NCI-H1105 treated with DMSO at 0.1 percent for 48 hours (cell line): ENCODE measurements at regions not wholly inside any gene's neighbourhood (a gene's known extent, or its start where the extent isn't known, plus 50 kb on each side); places are given as distances from the start of the nearest gene placed in this dataset.
A peak's percentile ranks its signal among the peaks of the same experiment; 100 is the strongest.
"Not testable (repeated sequence)": the region's sequence is repeated elsewhere in the genome, so short reads cannot be mapped to it uniquely, and the experiment has no call there.

Experiments used
- DNase-seq: peaks from one replicate; lab custom pipeline; 2025; lab: John Stamatoyannopoulos, UW

DNA sequence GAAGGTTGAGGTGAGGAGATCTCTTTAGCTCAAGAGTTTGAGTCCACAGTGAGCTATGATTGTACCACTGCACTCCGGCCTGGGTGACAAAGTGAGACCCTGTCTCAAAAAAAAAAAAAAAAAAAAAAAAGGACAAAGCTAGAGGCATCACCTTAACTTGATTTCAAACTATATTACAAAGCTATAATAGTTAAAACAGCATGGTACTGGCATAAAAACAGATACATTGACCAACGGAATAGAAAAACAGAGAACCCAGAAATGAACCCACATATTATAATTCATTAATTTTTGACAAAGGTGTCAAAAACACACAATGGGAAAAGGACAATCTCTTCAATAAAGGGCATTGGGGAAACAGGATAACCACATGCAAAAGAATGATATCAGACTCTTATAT lies 50.8 kb upstream of the MBOAT1 start:
- DNase-seq, result no peak

DNA sequence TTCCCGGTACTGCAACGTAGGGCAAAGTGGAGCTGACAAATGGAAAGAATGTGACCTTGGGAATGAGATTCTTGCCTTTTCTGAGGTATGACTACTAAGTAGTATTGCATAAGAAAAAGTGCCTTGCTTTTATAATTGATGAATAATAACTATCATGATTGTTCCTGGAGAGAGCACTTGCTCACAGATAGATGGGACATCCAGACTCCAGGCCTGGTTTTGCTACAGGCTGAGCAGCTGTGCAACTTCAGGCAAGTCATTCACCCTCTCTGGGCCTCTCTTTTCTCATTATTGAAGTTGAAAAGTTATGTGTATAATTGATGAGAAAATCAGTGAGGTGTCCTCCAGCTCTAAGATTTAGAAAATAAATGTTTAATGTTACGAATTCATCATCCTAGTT lies 53.6 kb upstream of the MBOAT1 start:
- no peak for DNase-seq

DNA sequence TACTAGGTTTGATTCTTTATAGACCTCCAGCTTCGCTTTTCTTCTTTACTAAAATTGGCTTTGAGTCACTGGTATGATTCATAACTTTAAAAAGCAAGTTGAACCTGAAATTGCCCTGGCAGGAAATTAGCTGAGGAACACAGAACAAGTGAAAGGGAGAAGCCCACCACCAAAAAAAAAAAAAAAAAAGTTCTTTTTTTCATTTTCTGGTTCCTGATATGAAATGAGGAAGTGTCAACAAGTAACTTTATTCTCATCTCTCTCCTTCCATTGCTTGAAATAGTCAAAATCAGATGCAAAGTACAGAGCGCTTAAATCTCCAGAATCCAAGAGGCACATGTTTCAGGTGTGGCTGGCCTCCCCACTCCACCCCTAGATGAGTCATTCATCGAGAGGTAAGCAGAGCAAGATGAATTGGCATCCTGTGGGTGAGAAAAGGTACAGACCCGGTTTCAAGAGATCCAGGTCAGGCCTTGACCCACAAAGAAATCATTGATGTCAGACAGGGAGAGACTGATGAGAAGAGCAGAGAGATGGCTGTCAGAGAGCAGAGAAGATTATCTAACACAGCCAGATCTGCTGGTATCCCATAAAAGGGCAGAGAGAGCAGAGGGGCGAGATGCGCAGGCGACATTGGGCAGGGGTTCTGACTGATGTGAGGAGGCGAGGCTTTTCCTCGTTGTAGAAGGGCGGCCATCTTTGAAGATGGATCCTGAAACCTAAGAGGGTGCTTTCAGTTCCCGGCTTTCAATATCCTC lies 54.8 kb upstream of the MBOAT1 start:
- DNase-seq, result no peak

DNA sequence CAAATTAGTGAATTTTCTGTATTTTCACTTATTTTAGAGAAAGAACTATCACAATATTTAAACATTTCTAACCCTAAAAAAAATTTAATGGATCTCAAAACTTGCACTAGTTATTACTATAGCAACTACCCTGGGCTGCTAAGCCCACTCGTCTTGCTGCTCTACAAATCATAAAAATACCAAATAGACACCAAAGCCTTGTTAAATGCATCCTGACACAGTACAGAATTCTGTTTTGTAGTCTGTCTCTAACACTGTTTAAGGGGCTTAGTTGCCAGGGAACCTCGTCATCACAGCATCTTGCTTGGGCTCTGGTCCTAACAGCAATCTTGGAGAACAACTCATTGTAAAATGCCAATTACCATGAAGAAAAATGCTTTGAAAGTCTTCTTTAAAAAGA lies 56.9 kb upstream of the MBOAT1 start:
- no peak for DNase-seq

DNA sequence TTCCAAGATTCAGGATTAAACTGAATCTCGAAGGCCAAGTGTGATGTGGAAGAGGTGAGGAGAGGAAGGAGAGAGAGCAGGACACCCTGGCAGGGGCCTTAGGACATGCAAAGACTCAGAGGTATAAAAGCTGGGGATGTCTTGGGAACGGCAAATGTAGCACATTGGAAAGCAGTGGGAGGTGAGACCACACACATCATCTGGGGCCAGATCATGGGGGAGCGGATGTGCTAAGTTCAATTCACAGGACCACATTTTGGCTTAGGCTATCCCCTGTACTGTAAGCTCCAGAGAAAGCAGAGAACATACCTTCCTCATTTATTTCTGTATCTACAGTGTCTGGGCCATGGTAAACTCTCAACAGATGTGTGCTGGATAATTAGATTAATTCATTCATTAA lies 59.5 kb upstream of the MBOAT1 start:
- no peak for DNase-seq

DNA sequence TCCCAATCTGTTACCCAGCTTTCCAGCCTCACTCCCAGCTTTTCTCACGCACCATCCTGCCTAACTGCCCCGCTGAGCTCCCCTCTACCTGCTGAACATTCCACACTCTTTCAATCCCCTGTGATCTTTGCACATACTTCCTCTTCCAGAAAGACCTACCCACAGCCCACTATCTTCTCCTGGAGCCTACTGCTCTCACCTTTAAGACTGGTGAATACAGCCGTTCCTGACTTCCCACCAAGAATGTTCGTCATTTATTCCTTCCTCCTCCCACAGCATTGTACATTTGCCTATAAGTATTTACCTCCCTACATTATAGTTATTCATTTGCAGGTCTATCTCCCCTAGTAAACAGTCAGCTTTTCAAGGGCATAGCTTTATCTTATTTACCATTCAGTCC lies 61.9 kb upstream of the MBOAT1 start:
- no peak for DNase-seq

DNA sequence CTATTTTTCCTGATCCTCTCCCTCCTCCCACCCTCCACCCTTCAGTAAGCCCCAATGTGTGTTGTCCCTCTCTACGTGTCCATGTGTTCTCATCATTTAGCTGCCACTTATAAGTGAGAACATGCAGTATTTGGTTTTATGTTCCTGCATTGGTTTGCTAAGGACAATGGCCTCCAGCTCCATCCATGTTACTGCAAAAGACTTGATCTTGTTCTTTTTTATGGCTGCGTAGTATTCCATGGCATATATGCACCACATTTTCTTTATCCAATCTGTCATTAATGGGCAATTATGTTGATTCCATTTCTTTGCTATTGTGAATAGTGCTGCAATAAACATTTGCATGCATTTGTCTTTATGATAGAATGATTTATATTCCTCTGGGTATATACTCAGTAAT lies 63.6 kb upstream of the MBOAT1 start:
- DNase-seq, result not testable (repeated sequence)

DNA sequence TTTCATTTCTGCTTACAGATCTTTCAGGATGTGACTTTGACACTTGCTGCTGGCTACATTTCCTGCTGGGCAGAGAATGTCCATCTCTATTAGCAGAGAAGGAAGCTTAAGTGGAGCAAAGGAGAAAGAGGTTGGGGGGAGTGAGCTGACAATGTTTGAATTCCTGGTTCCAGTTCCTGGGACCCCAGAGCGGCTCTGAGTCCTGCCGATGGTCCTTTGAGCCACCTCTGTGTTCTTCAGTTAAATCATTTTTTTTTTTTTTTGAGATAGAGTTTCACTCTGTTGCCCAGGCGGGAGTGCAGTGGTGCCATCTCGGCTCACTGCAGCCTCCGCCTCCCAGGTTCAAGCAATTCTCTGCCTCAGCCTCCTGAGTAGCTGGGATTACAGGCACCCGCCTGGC lies 65.5 kb upstream of the MBOAT1 start:
- DNase-seq, result not testable (repeated sequence)

DNA sequence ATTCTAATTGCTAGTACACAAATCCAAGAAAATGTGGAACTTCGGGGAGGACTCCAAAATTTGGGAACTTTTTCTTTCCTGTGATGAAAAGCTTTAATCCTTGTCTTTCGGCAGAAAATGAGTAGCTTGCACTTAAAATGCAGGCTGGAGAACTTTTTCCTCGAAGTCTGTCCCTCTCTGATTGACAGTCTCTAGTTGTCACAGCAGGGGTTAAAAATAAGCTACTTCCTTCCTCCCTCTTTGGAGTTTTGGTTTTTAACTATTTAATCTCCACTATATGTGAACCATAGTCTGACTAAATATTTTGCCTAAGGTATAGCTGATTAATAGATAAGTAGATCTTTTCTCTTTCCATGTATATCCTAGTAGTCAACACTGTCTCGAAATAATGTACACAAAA lies 66.8 kb upstream of the MBOAT1 start:
- DNase-seq, result no peak

DNA sequence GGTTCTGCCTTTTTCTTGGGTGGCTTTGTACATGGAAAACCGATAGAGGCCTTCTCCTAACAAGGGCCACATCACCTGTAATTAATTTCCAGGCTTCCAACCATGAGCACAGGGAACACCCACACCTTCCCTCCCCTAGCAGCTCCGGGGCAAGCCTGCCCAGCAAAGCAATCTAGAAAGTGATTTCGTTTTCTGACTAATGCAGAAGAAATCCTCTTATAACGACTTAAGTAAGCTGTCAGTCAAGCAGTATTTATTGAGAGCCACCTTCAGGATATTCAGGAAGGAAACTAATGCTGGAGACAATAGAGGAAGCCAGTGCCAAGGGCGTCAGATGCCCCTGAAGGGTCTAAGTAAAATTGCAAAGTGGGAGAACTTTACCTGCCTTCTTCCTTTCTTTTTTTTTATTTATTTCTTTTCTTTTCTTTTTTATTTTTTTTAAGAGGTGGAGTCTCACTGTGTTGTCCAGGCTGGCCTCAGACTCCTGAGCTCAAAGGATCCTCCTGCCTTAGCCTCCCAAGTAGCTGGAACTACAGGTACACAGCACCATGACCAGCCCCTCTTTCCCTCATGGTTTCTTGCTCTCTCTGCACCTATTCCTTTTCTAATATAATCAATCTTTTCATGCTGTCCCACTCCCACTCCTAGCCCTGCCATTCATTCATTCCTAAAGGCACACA lies 67.5 kb upstream of the MBOAT1 start:
- DNase-seq, result no peak

DNA sequence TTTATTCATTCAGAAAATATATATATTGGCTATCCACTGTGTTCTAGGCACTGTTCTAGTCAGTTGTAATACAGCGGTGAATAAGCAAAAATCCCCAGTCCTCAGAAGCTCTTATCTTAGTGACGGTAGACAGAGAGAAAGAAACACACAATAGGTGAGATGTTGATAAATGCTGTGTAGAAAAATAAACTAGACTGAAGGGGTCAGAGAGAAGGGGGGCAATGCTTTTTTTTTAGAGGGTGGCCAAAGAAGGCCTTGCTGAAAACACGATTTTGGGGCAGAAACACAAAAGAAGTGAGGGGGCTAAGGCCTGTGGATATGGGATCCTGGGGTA lies 68.0 kb upstream of the MBOAT1 start:
- no peak for DNase-seq

DNA sequence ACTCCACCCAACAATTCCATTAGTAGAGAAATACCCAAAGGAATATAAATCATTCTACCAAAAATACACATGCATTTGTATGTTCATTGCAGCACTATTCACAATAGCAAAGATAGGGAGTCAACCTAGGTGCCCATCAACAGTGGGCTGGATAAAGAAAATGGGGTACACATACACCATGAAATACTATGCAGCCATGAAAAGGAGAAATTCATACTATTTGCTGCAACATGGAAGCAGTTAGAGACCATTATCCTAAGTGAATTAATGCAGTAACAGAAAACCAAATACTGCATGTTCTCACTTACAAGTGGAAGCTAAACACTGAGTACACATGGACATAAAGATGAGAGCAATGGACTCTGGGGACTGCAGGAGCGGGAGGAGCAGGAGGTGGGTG lies 72.4 kb upstream of the MBOAT1 start:
- no peak for DNase-seq

DNA sequence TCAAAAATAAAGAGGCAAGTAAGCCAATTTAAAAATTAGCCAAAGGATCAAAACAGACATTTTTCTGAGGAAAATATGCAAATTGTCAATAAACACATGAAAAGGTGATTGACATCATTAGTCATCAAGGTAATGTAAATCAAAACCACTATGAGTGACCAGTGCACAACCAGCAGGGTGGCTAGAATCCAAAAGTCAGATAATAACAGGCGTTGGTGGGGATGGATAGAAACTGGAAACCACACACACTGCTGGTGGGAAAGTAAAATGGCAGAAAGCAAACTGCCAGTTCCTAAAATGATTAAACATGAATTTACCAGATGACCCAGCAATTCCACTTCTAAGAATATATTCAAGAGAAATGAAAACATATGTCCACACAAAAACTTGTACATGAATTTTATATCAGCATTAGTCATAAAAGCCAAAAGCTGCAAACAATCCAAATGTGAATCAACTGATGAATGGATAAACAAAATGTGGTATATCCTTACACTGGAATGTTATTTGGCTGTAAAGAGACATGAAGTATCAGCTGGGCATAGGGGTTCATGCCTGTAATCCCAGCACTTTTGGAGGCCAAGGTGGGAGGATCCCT lies 74.8 kb upstream of the MBOAT1 start:
- DNase-seq, result no peak

DNA sequence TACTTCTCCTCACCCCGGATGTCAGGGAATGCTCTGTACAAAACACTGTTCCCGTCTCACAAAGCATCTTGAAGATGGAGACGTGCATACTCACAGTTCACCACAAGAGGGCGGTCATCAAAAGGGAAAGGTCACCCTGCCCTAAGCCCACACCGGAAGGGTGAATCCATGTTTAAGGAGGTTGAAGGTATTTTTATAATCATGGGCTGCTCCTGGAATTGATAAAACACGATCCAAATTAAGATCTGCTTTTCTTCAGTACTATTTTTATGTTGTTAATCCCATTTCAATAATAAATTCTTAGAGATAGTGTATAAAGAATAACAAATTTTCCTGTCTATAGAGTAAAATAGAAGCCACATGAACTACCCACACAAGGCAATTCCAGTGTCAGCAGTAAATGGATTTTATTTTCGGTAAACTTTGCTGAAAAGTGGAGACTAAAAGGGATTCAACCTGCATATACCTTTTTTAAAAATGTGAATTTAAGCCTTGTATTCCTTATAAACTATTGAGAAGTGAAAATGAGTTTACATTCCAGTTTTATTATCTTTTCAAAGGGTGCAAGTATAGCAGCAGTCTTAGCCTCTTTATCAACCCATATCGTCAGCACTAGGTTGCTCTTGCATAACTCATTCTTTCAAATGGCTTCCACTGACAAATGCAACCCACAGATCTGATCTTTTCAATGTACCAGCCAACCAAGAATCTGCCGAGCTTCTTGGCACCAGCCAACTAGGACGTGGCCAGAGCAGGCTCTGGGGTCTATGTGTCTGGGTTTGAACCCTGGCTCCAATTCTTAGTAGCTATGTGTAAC lies 79.7 kb upstream of the MBOAT1 start:
- peak; percentile 81 for DNase-seq

DNA sequence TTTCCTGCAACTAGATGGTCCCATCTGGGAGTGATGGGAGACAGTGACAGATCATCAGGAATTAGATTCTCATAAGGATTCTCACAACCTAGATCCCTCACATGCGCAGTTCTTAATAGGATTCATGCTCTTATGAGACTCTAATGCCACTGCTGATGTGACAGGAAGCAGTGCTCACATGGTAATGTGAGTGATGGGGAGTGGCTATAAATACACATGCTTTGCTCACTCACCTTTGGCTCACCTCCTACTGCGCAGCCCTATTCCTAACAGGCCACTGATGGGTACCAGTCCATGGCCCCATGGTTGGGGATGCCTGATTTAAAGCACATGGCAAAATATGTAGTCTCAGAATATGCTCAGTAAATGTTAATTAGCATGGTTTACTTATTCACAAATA lies 80.6 kb upstream of the MBOAT1 start:
- DNase-seq, result no peak

DNA sequence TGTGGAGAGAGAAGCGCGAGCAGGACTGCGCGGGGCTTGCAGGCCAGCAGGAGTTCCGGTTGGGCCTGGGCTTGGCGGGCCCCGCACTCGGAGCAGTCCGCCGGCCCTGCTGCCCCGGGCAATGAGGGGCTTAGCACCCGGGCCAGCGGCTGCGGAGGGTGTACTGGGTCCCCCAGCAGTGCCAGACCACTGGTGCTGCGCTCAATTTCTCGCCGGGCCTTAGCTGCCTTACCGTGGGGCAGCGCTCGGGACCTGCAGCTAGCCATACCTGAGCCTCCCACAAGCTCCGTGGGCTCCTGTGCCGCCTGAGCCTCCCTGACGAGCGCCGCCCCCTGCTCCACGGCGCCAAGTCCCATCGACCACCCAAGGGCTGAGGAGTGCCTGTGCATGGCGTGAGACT lies 89.0 kb upstream of the MBOAT1 start:
- DNase-seq, result no peak

DNA sequence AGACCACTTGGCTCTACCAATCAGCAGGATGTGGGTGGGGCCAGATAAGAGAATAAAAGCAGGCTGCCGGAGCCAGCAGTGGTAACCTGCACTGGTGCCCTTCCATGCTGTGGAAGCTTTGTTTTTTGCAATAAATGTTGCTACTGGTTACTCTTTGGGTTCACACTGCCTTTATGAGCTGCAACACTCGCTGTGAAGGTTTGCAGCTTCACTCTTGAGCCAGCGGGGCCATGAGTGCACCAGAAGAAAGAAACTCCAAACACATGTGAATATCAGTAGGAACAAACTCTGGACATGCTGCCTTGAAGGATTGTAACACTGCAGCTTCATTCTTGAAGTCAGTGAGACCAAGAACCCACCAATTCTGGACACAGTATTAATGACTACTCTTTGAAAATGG lies 89.9 kb upstream of the MBOAT1 start:
- no peak for DNase-seq

DNA sequence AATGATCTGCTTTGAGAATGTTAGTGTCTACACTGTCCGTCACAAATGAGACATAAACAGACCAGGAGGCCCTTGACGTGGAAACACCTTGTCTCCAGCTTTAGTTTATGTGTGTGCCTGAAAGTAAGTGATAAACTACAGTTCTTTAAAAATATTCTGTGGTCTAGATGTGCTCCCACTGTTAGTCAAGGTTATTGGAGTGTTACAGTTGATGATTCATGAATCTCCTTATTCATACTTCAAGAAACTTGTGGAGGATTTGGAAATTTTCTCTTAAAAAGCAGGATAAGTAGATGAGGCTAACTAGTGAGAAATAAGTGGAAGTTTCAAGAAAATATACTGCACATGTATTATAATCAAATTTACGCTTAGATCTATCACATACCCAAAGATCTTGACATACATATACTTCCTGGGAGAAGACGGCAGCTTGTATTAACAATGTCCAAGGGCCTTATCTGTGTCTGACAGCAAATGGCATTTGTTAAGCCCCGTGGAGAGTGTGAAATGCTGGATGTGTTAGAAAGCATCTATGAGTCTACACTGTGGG lies 90.5 kb upstream of the MBOAT1 start:
- DNase-seq, result no peak

DNA sequence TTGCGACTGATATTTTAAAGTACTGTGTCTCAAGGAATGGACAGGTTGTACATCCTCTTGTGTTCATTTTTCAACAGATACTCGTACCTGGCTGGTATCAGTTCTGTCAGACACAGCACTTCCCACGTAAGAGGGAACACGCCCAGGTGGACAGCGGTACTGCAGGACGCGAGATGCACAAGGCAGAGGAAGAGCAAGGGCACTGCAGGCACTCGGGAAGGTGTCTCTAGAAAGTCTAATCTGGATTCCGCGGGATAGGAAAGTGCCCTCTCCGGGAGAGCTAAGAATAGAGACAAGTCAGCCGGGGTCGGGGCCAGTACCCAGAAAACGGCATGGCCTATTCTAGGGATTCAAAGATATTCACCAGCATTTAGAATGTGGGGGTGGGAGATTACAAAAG lies 94.2 kb upstream of the MBOAT1 start:
- DNase-seq, result no peak

DNA sequence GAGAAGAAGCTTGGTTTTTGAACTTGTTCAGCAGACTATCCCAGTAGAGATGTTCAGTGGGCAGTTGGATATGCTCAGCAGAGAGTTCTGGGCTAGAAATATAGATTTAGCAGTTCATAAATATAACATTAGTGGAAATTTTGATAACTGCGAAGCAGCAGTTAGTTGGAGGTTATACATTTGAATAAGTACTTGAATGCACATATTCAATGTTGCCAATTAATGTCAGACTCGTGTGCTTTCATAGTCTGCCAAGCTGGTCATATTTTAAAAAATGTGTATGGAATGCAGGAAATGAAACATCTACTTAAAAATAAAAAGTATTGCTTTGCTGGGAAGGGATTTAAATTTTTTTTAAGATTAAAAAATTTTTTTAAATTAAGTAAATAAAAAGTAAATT lies 92.5 kb upstream of the E2F3 start:
- DNase-seq, result no peak

DNA sequence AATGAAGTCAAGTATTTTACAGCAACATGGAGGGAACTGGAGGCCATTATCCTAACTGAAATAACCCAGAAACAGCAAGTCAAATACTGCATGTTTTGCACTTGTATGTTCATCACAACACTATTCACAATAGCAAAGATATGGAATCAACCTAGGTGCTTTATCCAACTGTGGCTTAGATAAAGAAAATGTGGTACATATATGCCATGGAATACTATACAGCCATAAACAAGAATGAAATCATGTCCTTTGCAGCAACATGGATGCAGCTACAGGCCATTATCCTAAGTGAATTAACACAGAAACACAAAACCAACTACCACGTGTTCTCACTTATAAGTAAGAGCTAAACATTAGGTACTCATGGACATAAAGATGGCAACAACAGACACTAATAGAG lies 91.5 kb upstream of the E2F3 start:
- DNase-seq, result no peak

DNA sequence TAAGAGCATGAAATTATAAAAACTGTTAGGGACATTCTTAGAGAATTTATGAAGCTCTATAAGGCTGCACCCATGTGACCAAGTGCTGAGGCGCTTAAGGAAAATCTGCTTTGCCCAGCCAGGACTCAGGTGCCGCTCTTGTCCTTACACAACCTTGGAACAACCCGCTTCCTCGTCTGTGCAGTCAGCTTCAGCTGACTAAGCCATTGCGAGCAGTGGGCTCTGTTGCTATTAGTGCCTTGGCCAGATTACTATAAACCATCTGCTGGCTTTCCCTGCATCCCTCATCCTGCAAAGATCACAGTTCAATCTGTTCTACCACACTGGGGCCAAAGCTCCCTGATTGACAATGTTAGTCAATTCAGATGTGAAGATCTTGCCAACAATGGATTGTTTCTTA lies 89.1 kb upstream of the E2F3 start:
- DNase-seq, result no peak

DNA sequence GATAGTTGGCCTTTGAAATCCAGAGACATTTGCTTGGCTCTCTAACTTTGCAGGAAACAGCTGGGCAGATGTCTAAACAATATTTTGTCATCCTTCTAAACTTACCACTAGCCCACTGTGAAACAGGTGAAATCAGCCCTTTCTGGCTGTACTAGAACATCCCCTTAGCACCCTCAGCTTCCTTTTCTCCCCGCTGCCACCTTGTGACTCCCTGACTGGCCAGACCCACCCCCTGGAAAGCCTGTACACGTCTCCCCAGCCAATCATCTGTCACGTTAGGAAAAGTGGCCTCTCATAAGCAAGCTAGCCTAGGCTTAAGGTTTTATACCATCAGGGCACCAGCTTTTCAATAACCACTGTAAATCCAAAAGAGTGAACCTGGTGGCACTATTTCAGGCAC lies 88.6 kb upstream of the E2F3 start:
- no peak for DNase-seq
